ENCODE measurements at regions not wholly inside any gene's neighbourhood (a gene's known extent, or its start where the extent isn't known, plus 50 kb on each side); places are given as distances from the start of the nearest gene placed in this dataset.

- TF ChIP-seq, protein P1, sequence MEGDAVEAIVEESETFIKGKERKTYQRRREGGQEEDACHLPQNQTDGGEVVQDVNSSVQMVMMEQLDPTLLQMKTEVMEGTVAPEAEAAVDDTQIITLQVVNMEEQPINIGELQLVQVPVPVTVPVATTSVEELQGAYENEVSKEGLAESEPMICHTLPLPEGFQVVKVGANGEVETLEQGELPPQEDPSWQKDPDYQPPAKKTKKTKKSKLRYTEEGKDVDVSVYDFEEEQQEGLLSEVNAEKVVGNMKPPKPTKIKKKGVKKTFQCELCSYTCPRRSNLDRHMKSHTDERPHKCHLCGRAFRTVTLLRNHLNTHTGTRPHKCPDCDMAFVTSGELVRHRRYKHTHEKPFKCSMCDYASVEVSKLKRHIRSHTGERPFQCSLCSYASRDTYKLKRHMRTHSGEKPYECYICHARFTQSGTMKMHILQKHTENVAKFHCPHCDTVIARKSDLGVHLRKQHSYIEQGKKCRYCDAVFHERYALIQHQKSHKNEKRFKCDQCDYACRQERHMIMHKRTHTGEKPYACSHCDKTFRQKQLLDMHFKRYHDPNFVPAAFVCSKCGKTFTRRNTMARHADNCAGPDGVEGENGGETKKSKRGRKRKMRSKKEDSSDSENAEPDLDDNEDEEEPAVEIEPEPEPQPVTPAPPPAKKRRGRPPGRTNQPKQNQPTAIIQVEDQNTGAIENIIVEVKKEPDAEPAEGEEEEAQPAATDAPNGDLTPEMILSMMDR (IDR thresholded peaks at IDR 0.05), result no peak
- TF ChIP-seq POLR2A (IDR thresholded peaks at IDR 0.05), result no peak
These were observed 67.3 kb upstream of the VCAN start for GRCh38 chr5:83404182-83404716.

All from heart left ventricle (tissue), 13 donors.